ENCODE measurements at regions not wholly inside any gene's neighbourhood (a gene's known extent, or its start where the extent isn't known, plus 50 kb on each side); places are given as distances from the start of the nearest gene placed in this dataset.

- no peak for TF ChIP-seq POLR2A (IDR thresholded peaks at IDR 0.05; ENCODE audit: low read depth, low read length)
- TF ChIP-seq SMC3 (IDR thresholded peaks at IDR 0.05; ENCODE audit: low read depth, low read length): no peak
- no peak for TF ChIP-seq CEBPB (IDR thresholded peaks at IDR 0.05; ENCODE audit: low read depth, low read length)
- no peak for TF ChIP-seq NFE2L2 (IDR thresholded peaks at IDR 0.05; ENCODE audit: low read depth, low read length)
Measured at GRCh38 chr14:71753976-71754375, 178.3 kb upstream of the RGS6 start (continued).

GRCh38 chr14:71754422-71755095 lies 177.7 kb upstream of the RGS6 start:
- BruUV-seq (replicated peaks): no TSS peak
- Histone ChIP-seq H2BK15ac (ENCODE audit: low read depth, low read length) (peak overlapping the region; percentile 44; the same call in 1 of the 3 replicates), H4K5ac (ENCODE audit: low read depth, low read length) (no peak overlapping the region; the same call in 1 of the 2 replicates), H3K79me1 (ENCODE audit: low read depth in 1 of 2, low read length in 2 of 2) (no peaks in the 10 kb centered on the region), H3K4ac (ENCODE audit: low read depth, low read length) (peak overlapping the region; percentile 35), H3K27me3 (ENCODE audit: control insufficient read depth, insufficient read depth, low read length) (no peaks in the 10 kb centered on the region), H2AK5ac (ENCODE audit: low read depth, low read length) (peak overlapping the region; percentile 33; the same call in 1 of the 2 replicates), H2BK20ac (ENCODE audit: low read depth, low read length) (peak overlapping the region; percentile 63), H3K9me3 (ENCODE audit: control insufficient read depth, insufficient read depth, low read length) (no peaks in the 10 kb centered on the region), H3K14ac (replicated peaks; ENCODE audit: low read depth, low read length) (no peak overlapping the region), H3K4me1 (ENCODE audit: control insufficient read depth, insufficient read depth, low read length) (peaks cover 4% of the 10 kb centered on the region; the same call in 1 of the 2 replicates), H3K56ac (ENCODE audit: extremely low read depth, insufficient read depth, low read length) (no peak overlapping the region), H3K23ac (ENCODE audit: low read depth, low read length) (no peak overlapping the region), H3K4me2 (ENCODE audit: low read depth, low read length) (no peak overlapping the region), H3K9ac (ENCODE audit: low read depth, low read length) (no peak overlapping the region), H4K20me1 (ENCODE audit: insufficient read depth, low read length) (no peaks in the 10 kb centered on the region), H2BK120ac (ENCODE audit: low read depth, low read length) (peak overlapping the region; percentile 79), H2AFZ (replicated peaks; ENCODE audit: low read length, poor library complexity) (no peak overlapping the region), H2AK9ac (replicated peaks; ENCODE audit: low read depth, low read length, poor library complexity) (peak overlapping the region; percentile 52), H4K8ac (ENCODE audit: low read depth in 2 of 2, low read length in 2 of 2) (0 out of 4 replicates have a peak overlapping the region, but pooled peaks of 1 of the 2 experiments have one; percentile 2), H3K18ac (ENCODE audit: low read depth, low read length) (no peak overlapping the region; the same call in 1 of the 2 replicates), H4K91ac (ENCODE audit: insufficient read depth, low read depth, low read length) (peak overlapping the region; percentile 31), H3K9me1 (ENCODE audit: insufficient read depth, low read length) (no peaks in the 10 kb centered on the region; the same call in 1 of the 2 replicates), H3K4me3 (ENCODE audit: insufficient read depth, low read depth, low read length) (no peak overlapping the region), H3K27ac (ENCODE audit: insufficient read depth, low read length) (no peak overlapping the region), H2BK5ac (ENCODE audit: low read depth, low read length, poor library complexity, severe bottlenecking) (no peak overlapping the region), H3K36me3 (ENCODE audit: control insufficient read depth, insufficient read depth, low read length) (no peaks in the 10 kb centered on the region)
- intact Hi-C loops (cut with micrococcal nuclease): loop anchor here (5.0 to 10.0 kb wide), 2 partner anchors 782 to 940 kb away; no protein-coding TSS in a partner anchor
- 89% methylated on average over 5 of the region's 17 CpGs; no CpG with 5 or more reads in 1 of the 2 experiments for WGBS, 2 experiments (ENCODE audit: extremely low coverage in 2 of 2, insufficient read length in 1 of 2)
- POLR2A ChIA-PET (ENCODE audit: unreplicated experiment): no interaction called here
- DNase-seq (no peak), ATAC-seq (ENCODE audit: low read depth) (no peak)
- CTCF ChIA-PET: interaction anchor here (1.0 to 1.2 kb wide), 2 partner anchors 50 to 101 kb away, joined by 3 to 5 read pairs; no protein-coding TSS in a partner anchor
- dilution Hi-C loops (cut with HindIII; ENCODE audit: low sequenced_read_pairs, unreplicated experiment): no loop called here
- in situ Hi-C loops (cut with MboI; ENCODE audit: low sequenced_read_pairs): loop anchor here (5.0 kb wide), 1 partner anchor 617 kb away; no protein-coding TSS in a partner anchor
- TF ChIP-seq BHLHE40 (IDR thresholded peaks at IDR 0.05; ENCODE audit: low read depth, low read length): no peak
- TF ChIP-seq CHD1 (IDR thresholded peaks at IDR 0.05; ENCODE audit: low read depth, low read length): no peak
- TF ChIP-seq, protein P1, sequence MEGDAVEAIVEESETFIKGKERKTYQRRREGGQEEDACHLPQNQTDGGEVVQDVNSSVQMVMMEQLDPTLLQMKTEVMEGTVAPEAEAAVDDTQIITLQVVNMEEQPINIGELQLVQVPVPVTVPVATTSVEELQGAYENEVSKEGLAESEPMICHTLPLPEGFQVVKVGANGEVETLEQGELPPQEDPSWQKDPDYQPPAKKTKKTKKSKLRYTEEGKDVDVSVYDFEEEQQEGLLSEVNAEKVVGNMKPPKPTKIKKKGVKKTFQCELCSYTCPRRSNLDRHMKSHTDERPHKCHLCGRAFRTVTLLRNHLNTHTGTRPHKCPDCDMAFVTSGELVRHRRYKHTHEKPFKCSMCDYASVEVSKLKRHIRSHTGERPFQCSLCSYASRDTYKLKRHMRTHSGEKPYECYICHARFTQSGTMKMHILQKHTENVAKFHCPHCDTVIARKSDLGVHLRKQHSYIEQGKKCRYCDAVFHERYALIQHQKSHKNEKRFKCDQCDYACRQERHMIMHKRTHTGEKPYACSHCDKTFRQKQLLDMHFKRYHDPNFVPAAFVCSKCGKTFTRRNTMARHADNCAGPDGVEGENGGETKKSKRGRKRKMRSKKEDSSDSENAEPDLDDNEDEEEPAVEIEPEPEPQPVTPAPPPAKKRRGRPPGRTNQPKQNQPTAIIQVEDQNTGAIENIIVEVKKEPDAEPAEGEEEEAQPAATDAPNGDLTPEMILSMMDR (conservative IDR thresholded peaks at IDR 0.05; ENCODE audit: low read depth, low read length): no peak
- no peak for TF ChIP-seq CEBPB (IDR thresholded peaks at IDR 0.05; ENCODE audit: low read depth, low read length)
- no peak for TF ChIP-seq NFE2L2 (IDR thresholded peaks at IDR 0.05; ENCODE audit: low read depth, low read length)
- no peak for TF ChIP-seq USF2 (IDR thresholded peaks at IDR 0.05; ENCODE audit: low read depth, low read length)
- TF ChIP-seq MAZ (IDR thresholded peaks at IDR 0.05; ENCODE audit: borderline replicate concordance, low read depth, low read length): no peak
- TF ChIP-seq RFX5 (IDR thresholded peaks at IDR 0.05; ENCODE audit: low read depth, low read length): no peak
- TF ChIP-seq RCOR1 (IDR thresholded peaks at IDR 0.05; ENCODE audit: insufficient replicate concordance, low read length): no peak
- no peak for TF ChIP-seq ELK1 (IDR thresholded peaks at IDR 0.05; ENCODE audit: borderline replicate concordance, low read depth, low read length)
